Fibroblast of the aortic adventitia (primary cell): ENCODE measurements at regions not wholly inside any gene's neighbourhood (a gene's known extent, or its start where the extent isn't known, plus 50 kb on each side); places are given as distances from the start of the nearest gene placed in this dataset.
"Not testable (repeated sequence)": the region's sequence is repeated elsewhere in the genome, so short reads cannot be mapped to it uniquely, and the experiment has no call there.

Source experiments
- DNase-seq: peaks from one replicate; pipeline ENCODE4 v3.0.0-alpha.2; 2010; ENCODE audit warnings: low read depth
- H3K4me3 ChIP-seq: 2 replicates; pipeline ENCODE4 v1.5.1; 2011; ENCODE audit warnings: low read depth, mild to moderate bottlenecking, control low read depth, low read length, moderate library complexity
- TF ChIP-seq, protein P1 (sequence below): IDR thresholded peaks from 2 replicates; pipeline ENCODE4 v1.5.1; 2011; ENCODE audit warnings: mild to moderate bottlenecking, low read length, control low read depth, inconsistent platforms; ENCODE audit not compliant: insufficient read depth

DNA sequence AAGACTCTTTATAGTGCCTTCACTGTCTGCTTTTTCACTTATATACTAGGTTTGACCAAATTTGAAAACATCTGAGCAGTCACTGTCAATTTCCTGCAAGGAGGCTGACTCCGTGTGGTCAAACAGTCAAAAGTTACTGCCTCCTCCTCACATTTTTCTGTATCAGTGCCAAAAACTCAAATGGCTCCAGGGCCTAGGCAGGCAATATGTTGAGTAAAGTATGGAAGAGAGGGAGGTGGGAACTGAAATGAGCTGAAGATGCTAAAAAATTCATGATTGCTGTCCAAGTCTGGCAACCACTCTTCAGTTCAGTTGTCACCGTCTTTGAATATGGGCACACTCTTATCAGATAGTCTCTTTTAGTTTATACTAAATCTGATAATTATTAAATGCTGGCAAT is 551.6 kb downstream of the CCSER2 start:
- H3K4me3 ChIP-seq, result no peak overlapping the region
- TF ChIP-seq, protein P1, sequence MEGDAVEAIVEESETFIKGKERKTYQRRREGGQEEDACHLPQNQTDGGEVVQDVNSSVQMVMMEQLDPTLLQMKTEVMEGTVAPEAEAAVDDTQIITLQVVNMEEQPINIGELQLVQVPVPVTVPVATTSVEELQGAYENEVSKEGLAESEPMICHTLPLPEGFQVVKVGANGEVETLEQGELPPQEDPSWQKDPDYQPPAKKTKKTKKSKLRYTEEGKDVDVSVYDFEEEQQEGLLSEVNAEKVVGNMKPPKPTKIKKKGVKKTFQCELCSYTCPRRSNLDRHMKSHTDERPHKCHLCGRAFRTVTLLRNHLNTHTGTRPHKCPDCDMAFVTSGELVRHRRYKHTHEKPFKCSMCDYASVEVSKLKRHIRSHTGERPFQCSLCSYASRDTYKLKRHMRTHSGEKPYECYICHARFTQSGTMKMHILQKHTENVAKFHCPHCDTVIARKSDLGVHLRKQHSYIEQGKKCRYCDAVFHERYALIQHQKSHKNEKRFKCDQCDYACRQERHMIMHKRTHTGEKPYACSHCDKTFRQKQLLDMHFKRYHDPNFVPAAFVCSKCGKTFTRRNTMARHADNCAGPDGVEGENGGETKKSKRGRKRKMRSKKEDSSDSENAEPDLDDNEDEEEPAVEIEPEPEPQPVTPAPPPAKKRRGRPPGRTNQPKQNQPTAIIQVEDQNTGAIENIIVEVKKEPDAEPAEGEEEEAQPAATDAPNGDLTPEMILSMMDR, result no peak
- DNase-seq, result no peak

DNA sequence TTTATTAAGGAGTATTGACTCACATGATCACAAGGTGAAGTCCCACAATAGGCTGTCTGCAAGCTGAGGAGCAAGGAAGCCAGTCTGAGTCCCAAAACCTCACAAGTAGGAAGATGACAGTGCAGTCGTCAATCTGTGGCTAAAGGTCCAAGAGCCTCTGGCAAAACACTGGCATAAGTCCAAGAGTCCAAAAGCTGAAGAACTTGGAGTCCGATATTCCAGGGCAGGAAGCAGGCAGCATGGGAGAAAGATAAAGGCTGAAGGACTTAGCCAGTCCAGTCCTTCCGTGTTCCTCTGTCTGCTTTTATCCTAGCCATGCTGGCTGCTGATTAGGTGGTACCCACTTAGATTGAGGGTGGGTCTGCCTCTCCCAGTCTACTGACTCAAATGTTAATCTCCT is 553.3 kb downstream of the CCSER2 start:
- not testable (repeated sequence) for DNase-seq, H3K4me3 ChIP-seq

DNA sequence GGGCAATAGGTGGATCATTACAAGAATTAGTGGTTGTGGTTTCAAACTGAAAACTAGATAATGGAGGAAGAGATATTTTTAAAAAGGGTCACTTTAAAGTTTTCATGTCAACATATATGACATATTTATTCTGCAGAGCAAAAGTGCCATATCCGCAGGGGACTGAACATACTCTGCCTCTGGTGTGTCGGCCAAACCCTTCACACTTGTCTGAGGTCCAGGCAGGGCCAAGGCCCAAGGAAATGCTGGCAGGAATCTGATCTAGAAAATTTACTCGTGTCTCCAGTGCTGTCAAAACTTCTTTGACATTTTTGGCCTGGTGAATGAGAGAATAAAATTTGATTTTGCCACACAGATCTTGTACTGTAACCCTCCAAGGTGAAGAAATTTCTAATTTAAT is 562.3 kb downstream of the CCSER2 start:
- TF ChIP-seq, protein P1, result no peak
- no peak overlapping the region for H3K4me3 ChIP-seq
- DNase-seq, result no peak

DNA sequence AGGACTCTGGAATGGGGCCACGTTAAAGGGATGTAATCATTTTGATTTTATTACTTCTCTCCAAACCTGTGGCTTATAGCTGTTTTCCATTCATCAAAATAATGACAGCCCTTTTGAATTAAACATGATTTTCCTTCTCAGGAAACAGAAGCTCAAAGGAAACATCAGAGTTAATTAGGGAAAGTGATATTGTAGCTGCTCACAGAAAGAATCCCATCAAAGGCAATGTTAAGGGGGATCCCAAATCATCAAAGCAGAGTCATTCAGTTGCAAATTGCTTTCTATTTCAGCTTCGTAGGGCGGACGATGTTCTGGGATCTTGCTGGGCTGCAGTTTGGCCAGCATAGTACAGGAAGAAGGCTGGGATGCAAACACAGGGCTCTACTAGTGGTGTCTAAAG is 563.2 kb downstream of the CCSER2 start:
- H3K4me3 ChIP-seq, result no peak overlapping the region
- TF ChIP-seq, protein P1, result no peak
- no peak for DNase-seq

DNA sequence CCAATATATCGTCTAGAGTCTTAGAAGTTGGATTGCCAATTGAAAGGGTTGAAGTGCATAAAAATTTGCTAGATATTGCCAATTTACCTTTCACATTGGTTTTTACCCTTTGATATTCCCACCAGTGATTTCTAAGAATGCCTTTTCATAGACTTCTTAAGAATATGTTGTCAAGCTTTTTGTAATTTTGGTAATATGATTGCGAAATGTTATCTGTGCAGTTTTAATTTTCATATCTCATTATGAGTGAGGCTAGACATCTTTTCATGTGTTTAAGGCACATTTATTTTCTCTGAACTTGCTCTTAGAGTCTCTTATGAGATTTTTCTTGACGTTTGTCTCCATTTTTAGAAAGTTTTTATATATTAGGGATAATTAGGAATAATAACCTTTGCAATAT is 567.2 kb downstream of the CCSER2 start:
- TF ChIP-seq, protein P1, result no peak
- H3K4me3 ChIP-seq, result no peak overlapping the region
- DNase-seq, result no peak

DNA sequence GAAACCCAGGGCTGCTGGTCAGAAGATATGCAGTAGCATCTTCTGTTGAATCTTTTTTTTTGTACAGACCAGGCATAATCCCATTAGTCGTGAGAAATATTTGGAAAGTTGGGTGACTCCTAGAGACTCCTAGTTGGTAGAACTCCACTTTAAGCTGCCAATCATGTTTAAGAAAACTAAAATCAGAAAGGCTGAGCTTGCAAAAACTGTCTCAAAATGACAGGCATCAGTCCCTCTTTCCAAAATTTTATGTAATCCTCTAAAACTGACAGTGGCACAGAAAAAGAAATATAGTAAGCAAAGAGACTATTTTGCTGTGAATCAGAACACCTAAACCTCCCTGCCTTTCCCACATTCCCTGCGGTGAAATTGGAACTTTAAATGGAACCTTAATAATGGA is 568.5 kb downstream of the CCSER2 start:
- no peak for DNase-seq
- TF ChIP-seq, protein P1, result no peak
- no peak overlapping the region for H3K4me3 ChIP-seq

DNA sequence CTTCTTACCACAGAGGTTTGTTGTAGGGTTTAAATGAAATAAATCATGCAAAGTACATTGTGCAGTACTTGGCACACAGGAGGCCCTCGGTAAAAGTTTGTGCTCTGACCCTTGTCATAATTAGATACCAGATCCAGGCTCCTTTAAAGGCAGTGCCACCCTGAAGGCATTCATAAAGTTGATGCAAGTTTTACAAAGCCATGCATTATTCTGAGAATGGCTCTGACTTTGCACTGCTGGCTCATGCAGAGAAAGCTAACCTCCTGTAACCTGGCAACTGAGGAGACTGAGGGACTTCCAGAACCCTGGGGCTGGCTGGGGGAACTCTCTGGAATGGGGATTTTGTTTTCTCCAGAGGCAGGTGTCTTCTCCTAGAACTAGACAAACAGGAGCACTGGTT is 570.9 kb downstream of the CCSER2 start:
- H3K4me3 ChIP-seq, result no peak overlapping the region
- TF ChIP-seq, protein P1, result no peak
- DNase-seq, result no peak
